Lower lobe of right lung (tissue), 2 donors: ENCODE measurements at regions not wholly inside any gene's neighbourhood (a gene's known extent, or its start where the extent isn't known, plus 50 kb on each side); places are given as distances from the start of the nearest gene placed in this dataset.

ENCODE experiments used
- ATAC-seq, 2 donors: fragments of 200-7000 bp; cut with Tn5 transposase; one replicate each; pipeline ENCODE4 v1.9.1; 2020 to 2022; ENCODE audit warnings: mild to moderate bottlenecking in 2 of 2, moderate library complexity in 2 of 2
- DNase-seq: peaks from one replicate; pipeline ENCODE4 v3.0.0-alpha.2; 2020
- H3K27ac ChIP-seq: fragments of 200-600 bp; one replicate; pipeline ENCODE4 v1.8.0; 2022
- H3K27me3 ChIP-seq: fragments of 200-600 bp; one replicate; pipeline ENCODE4 v1.8.0; 2022; ENCODE audit warnings: low read depth
- H3K36me3 ChIP-seq: fragments of 200-600 bp; one replicate; pipeline ENCODE4 v1.8.0; 2022; ENCODE audit warnings: mild to moderate bottlenecking
- H3K4me1 ChIP-seq: fragments of 200-600 bp; one replicate; pipeline ENCODE4 v1.8.0; 2022
- H3K4me3 ChIP-seq: fragments of 200-600 bp; one replicate; pipeline ENCODE4 v1.8.0; 2022; ENCODE audit warnings: mild to moderate bottlenecking
- H3K9me3 ChIP-seq: fragments of 200-600 bp; one replicate; pipeline ENCODE4 v1.8.0; 2022
- intact Hi-C: fragments of 100-400 bp; cut with DNase I; formaldehyde crosslinking; loops from one replicate; pipeline ENCODE4 v1.11.0; 2022
- TF ChIP-seq, protein P1 (sequence below): fragments of 200-600 bp; IDR thresholded peaks from one replicate; pipeline ENCODE4 v1.8.0; 2022; ENCODE audit warnings: antibody characterized with exemption, mild to moderate bottlenecking
- donor health status: DM: no; HTN: yes; CAD: no; lungs with severe emphysema.

GRCh38 chr5:17989567-17990563 is 355.6 kb downstream of the TAF11L14 start:
- ATAC-seq = no peak
- no peak for DNase-seq
- H3K27me3 ChIP-seq = no peaks in the 10 kb centered on the region
- H3K27ac ChIP-seq = no peak overlapping the region
- intact Hi-C loops = no loop called here
- H3K4me3 ChIP-seq = no peak overlapping the region
- TF ChIP-seq, protein P1, sequence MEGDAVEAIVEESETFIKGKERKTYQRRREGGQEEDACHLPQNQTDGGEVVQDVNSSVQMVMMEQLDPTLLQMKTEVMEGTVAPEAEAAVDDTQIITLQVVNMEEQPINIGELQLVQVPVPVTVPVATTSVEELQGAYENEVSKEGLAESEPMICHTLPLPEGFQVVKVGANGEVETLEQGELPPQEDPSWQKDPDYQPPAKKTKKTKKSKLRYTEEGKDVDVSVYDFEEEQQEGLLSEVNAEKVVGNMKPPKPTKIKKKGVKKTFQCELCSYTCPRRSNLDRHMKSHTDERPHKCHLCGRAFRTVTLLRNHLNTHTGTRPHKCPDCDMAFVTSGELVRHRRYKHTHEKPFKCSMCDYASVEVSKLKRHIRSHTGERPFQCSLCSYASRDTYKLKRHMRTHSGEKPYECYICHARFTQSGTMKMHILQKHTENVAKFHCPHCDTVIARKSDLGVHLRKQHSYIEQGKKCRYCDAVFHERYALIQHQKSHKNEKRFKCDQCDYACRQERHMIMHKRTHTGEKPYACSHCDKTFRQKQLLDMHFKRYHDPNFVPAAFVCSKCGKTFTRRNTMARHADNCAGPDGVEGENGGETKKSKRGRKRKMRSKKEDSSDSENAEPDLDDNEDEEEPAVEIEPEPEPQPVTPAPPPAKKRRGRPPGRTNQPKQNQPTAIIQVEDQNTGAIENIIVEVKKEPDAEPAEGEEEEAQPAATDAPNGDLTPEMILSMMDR = no peak
- H3K9me3 ChIP-seq = no peaks in the 10 kb centered on the region
- H3K4me1 ChIP-seq = no peaks in the 10 kb centered on the region
- H3K36me3 ChIP-seq = no peaks in the 10 kb centered on the region

DNA sequence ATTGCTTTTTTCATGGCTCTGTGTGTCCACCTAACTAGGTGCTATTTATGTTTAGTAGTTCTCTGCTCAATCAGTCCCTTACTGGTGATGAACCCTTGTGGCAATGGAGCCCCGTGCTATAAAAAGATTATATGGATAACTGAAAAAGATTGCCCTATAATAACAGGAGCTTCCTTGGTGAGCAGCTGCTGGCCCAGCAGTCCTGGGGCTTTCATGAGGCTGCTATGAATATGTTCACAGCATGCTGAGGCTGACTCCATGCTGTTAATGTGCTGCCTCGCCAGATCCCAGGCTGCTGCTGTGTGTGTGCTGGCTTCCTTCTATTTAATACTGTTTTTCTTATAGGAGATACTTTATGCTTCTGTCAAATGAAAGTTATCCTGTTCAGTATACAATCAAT is 357.5 kb downstream of the TAF11L14 start:
- Histone ChIP-seq H3K4me3 (no peak overlapping the region), H3K27ac (no peak overlapping the region), H3K36me3 (no peaks in the 10 kb centered on the region), H3K27me3 (no peaks in the 10 kb centered on the region), H3K9me3 (no peaks in the 10 kb centered on the region), H3K4me1 (no peaks in the 10 kb centered on the region)
- DNase-seq (no peak), ATAC-seq (no peak)
- TF ChIP-seq, protein P1 = no peak
- intact Hi-C loops = no loop called here

- TF ChIP-seq, protein P1 = no peak
- Histone ChIP-seq H3K27ac (no peak overlapping the region), H3K27me3 (no peaks in the 10 kb centered on the region), H3K4me1 (no peaks in the 10 kb centered on the region), H3K36me3 (no peaks in the 10 kb centered on the region), H3K9me3 (no peaks in the 10 kb centered on the region), H3K4me3 (no peak overlapping the region)
- no peak for ATAC-seq
- DNase-seq = no peak
- intact Hi-C loops = no loop called here
Measured at GRCh38 chr5:17992291-17992690, 358.0 kb downstream of the TAF11L14 start.

DNA sequence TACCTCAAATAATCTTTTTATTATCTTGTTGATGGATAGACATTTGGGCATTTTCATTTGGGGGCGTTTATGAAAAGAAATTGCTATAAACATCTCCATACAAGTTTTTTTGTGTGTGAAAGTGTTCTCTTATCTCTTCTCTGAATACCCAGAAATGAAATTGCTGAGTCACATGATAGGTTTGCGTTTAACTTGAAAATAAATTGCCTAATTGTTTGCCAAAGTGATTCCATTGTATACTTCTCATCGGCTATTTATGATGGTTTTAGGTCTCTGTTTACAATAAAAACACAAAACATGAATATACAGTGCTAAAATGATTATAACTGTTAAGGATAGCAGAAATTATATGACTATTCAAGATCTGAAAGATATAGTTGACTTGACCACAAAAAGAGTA is 361.7 kb downstream of the TAF11L14 start:
- Histone ChIP-seq H3K36me3 (no peaks in the 10 kb centered on the region), H3K9me3 (no peaks in the 10 kb centered on the region), H3K4me1 (no peaks in the 10 kb centered on the region), H3K27me3 (no peaks in the 10 kb centered on the region), H3K27ac (no peak overlapping the region), H3K4me3 (no peak overlapping the region)
- DNase-seq (no peak), ATAC-seq (no peak)
- intact Hi-C loops = no loop called here
- TF ChIP-seq, protein P1 = no peak

DNA sequence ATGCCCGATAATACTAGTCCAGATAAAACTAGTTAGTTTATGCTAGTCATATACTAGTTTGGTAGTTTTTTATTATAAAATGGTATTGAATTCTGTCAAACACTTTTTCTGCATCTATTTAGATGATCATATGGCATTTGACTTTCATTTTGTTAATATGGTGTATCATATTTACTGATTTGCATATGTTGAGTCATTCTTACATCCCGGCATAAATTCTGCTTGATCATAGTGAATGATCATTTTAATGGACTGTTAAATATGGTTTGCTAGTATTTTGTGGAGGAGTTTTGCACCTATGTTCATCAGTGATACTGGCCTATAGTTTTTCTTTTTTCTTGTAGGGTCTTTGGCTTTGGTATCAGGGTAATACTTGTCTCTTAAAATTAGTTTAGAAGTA is 365.6 kb downstream of the TAF11L14 start:
- TF ChIP-seq, protein P1 = no peak
- H3K27ac ChIP-seq = no peak overlapping the region
- H3K27me3 ChIP-seq = no peaks in the 10 kb centered on the region
- H3K9me3 ChIP-seq = no peaks in the 10 kb centered on the region
- H3K4me1 ChIP-seq = no peaks in the 10 kb centered on the region
- no peaks in the 10 kb centered on the region for H3K36me3 ChIP-seq
- intact Hi-C loops = no loop called here
- no peak for DNase-seq
- no peak for ATAC-seq
- no peak overlapping the region for H3K4me3 ChIP-seq
